Stimulated activated naive CD8-positive, alpha-beta T cell treated with anti-CD3 and anti-CD28 coated beads, Interleukin-15, amount 100 ng/mL, for 72 hours (primary cell): ENCODE measurements at regions not wholly inside any gene's neighbourhood (a gene's known extent, or its start where the extent isn't known, plus 50 kb on each side); places are given as distances from the start of the nearest gene placed in this dataset.

Experiments
- ATAC-seq: fragments of 150-1000 bp; cut with Tn5 transposase; 2 replicates; pipeline ENCODE4 v1.10.0; 2021; ENCODE audit warnings: mild to moderate bottlenecking, moderate library complexity
- DNase-seq, 2 donors: peaks; one replicate each; pipeline ENCODE4 v3.0.0; 2021 to 2022
- H3K27ac Mint-ChIP-seq, 2 donors: one replicate each; pipeline ENCODE4 v1.8.0; 2022; ENCODE audit warnings: mild to moderate bottlenecking in 2 of 2, mixed read lengths in 2 of 2, moderate library complexity in 2 of 2
- H3K27me3 Mint-ChIP-seq: one replicate; pipeline ENCODE4 v1.8.0; 2022; ENCODE audit warnings: mixed read lengths
- H3K4me1 Mint-ChIP-seq: one replicate; pipeline ENCODE4 v1.8.0; 2022; ENCODE audit warnings: mild to moderate bottlenecking, mixed read lengths
- H3K4me3 Mint-ChIP-seq, 2 donors: one replicate each; pipeline ENCODE4 v1.8.0; 2022; ENCODE audit warnings: mild to moderate bottlenecking in 2 of 2, mixed read lengths in 2 of 2, moderate library complexity in 1 of 2
- H3K9me3 Mint-ChIP-seq, 2 donors: one replicate each; pipeline ENCODE4 v1.8.0; 2022; ENCODE audit warnings: mixed read lengths in 2 of 2

- ATAC-seq: no peak
- no peak for DNase-seq
- Mint-ChIP-seq H3K4me1 (peaks cover 15% of the 10 kb centered on the region), H3K9me3 (no peaks in the 10 kb centered on the region), H3K27ac (peak overlapping the region in 1 of 2 donors; percentile 34), H3K27me3 (peaks cover 18% of the 10 kb centered on the region), H3K4me3 (no peak overlapping the region)
Measured at GRCh38 chr6:138550346-138550767, 51.1 kb upstream of the NHSL1 start.

- H3K4me1 Mint-ChIP-seq: no peaks in the 10 kb centered on the region
- peaks cover 15% of the 10 kb centered on the region for H3K27me3 Mint-ChIP-seq
- H3K27ac Mint-ChIP-seq: no peak overlapping the region
- no peak overlapping the region for H3K4me3 Mint-ChIP-seq
- no peak for ATAC-seq
- no peak for DNase-seq
- no peaks in the 10 kb centered on the region for H3K9me3 Mint-ChIP-seq
Measured at GRCh38 chr6:138554146-138554545, 54.9 kb upstream of the NHSL1 start.

- Mint-ChIP-seq H3K9me3 (no peaks in the 10 kb centered on the region), H3K27me3 (peaks cover 19% of the 10 kb centered on the region)
Measured at GRCh38 chr6:138555421-138555988, 56.2 kb upstream of the NHSL1 start.

GRCh38 chr6:138557147-138557546 lies 57.9 kb upstream of the NHSL1 start:
- no peak overlapping the region for H3K4me3 Mint-ChIP-seq
- DNase-seq (no peak), ATAC-seq (no peak)
- H3K4me1 Mint-ChIP-seq: no peaks in the 10 kb centered on the region
- H3K9me3 Mint-ChIP-seq: no peaks in the 10 kb centered on the region
- H3K27ac Mint-ChIP-seq: no peak overlapping the region
- peaks cover 31% of the 10 kb centered on the region for H3K27me3 Mint-ChIP-seq

More at GRCh38 chr6:138555421-138555988, 56.2 kb upstream of the NHSL1 start:
- Mint-ChIP-seq H3K27ac (no peak overlapping the region), H3K4me1 (no peaks in the 10 kb centered on the region), H3K4me3 (no peak overlapping the region)
- no peak for DNase-seq
- ATAC-seq: no peak

GRCh38 chr6:138559143-138559542 lies 59.8 kb upstream of the NHSL1 start:
- H3K4me1 Mint-ChIP-seq: no peaks in the 10 kb centered on the region
- no peak overlapping the region for H3K27ac Mint-ChIP-seq
- ATAC-seq (no peak), DNase-seq (no peak)
- no peaks in the 10 kb centered on the region for H3K9me3 Mint-ChIP-seq
- H3K4me3 Mint-ChIP-seq: no peak overlapping the region
- peaks cover 20% of the 10 kb centered on the region for H3K27me3 Mint-ChIP-seq

GRCh38 chr6:138560130-138560860 lies 61.0 kb upstream of the NHSL1 start:
- no peak overlapping the region for H3K27ac Mint-ChIP-seq
- H3K9me3 Mint-ChIP-seq: no peaks in the 10 kb centered on the region
- DNase-seq (no peak), ATAC-seq (no peak)
- no peak overlapping the region for H3K4me3 Mint-ChIP-seq
- no peaks in the 10 kb centered on the region for H3K4me1 Mint-ChIP-seq
- peaks cover 32% of the 10 kb centered on the region for H3K27me3 Mint-ChIP-seq

- no peak for DNase-seq
- no peak for ATAC-seq
- Mint-ChIP-seq H3K4me1 (no peaks in the 10 kb centered on the region), H3K9me3 (no peaks in the 10 kb centered on the region), H3K4me3 (no peak overlapping the region), H3K27me3 (peaks cover 32% of the 10 kb centered on the region), H3K27ac (no peak overlapping the region)
Measured at GRCh38 chr6:138562691-138563090, 63.4 kb upstream of the NHSL1 start.

GRCh38 chr6:138563231-138563630 lies 63.9 kb upstream of the NHSL1 start:
- Mint-ChIP-seq H3K9me3 (no peaks in the 10 kb centered on the region), H3K4me1 (no peaks in the 10 kb centered on the region), H3K27ac (no peak overlapping the region), H3K4me3 (no peak overlapping the region), H3K27me3 (peaks cover 32% of the 10 kb centered on the region)
- DNase-seq (no peak), ATAC-seq (no peak)

- H3K4me3 Mint-ChIP-seq: no peak overlapping the region
- DNase-seq: no peak
- H3K27me3 Mint-ChIP-seq: peaks cover 32% of the 10 kb centered on the region
- H3K4me1 Mint-ChIP-seq: no peaks in the 10 kb centered on the region
- no peak for ATAC-seq
- H3K27ac Mint-ChIP-seq: no peak overlapping the region
- no peaks in the 10 kb centered on the region for H3K9me3 Mint-ChIP-seq
Measured at GRCh38 chr6:138563650-138564049, 64.4 kb upstream of the NHSL1 start.

- no peaks in the 10 kb centered on the region for H3K9me3 Mint-ChIP-seq
- H3K27ac Mint-ChIP-seq: no peak overlapping the region
- no peaks in the 10 kb centered on the region for H3K4me1 Mint-ChIP-seq
- peaks cover 27% of the 10 kb centered on the region for H3K27me3 Mint-ChIP-seq
- H3K4me3 Mint-ChIP-seq: no peak overlapping the region
- ATAC-seq: no peak
- DNase-seq: no peak
Measured at GRCh38 chr6:138564170-138564721, 65.0 kb upstream of the NHSL1 start.

GRCh38 chr6:138567052-138567451 lies 67.8 kb upstream of the NHSL1 start:
- Mint-ChIP-seq H3K4me1 (no peaks in the 10 kb centered on the region), H3K27me3 (peaks cover 12% of the 10 kb centered on the region), H3K27ac (no peak overlapping the region), H3K4me3 (no peak overlapping the region), H3K9me3 (no peaks in the 10 kb centered on the region)
- DNase-seq: no peak
- no peak for ATAC-seq

- ATAC-seq: no peak
- Mint-ChIP-seq H3K27me3 (peaks cover 12% of the 10 kb centered on the region), H3K9me3 (no peaks in the 10 kb centered on the region), H3K4me3 (no peak overlapping the region), H3K27ac (no peak overlapping the region), H3K4me1 (no peaks in the 10 kb centered on the region)
- no peak for DNase-seq
Measured at GRCh38 chr6:138568997-138569396, 69.7 kb upstream of the NHSL1 start.

- Mint-ChIP-seq H3K4me1 (no peaks in the 10 kb centered on the region), H3K27me3 (peaks cover 7% of the 10 kb centered on the region), H3K27ac (no peak overlapping the region), H3K9me3 (no peaks in the 10 kb centered on the region), H3K4me3 (no peak overlapping the region)
- no peak for DNase-seq
- ATAC-seq: no peak
Measured at GRCh38 chr6:138569554-138569953, 70.3 kb upstream of the NHSL1 start.

GRCh38 chr6:138569970-138570724 lies 70.9 kb upstream of the NHSL1 start:
- H3K4me1 Mint-ChIP-seq: no peaks in the 10 kb centered on the region
- ATAC-seq: no peak
- no peak for DNase-seq
- H3K27ac Mint-ChIP-seq: no peak overlapping the region
- H3K4me3 Mint-ChIP-seq: no peak overlapping the region
- H3K27me3 Mint-ChIP-seq: peaks cover 2% of the 10 kb centered on the region
- H3K9me3 Mint-ChIP-seq: no peaks in the 10 kb centered on the region

GRCh38 chr6:138570725-138571029 lies 71.4 kb upstream of the NHSL1 start:
- Mint-ChIP-seq H3K27me3 (no peaks in the 10 kb centered on the region), H3K4me1 (no peaks in the 10 kb centered on the region), H3K4me3 (no peak overlapping the region), H3K9me3 (no peaks in the 10 kb centered on the region), H3K27ac (no peak overlapping the region)
- DNase-seq (no peak), ATAC-seq (no peak)

- Mint-ChIP-seq H3K27ac (no peak overlapping the region), H3K4me3 (no peak overlapping the region), H3K27me3 (no peaks in the 10 kb centered on the region), H3K4me1 (no peaks in the 10 kb centered on the region), H3K9me3 (no peaks in the 10 kb centered on the region)
- ATAC-seq (no peak), DNase-seq (no peak)
Measured at GRCh38 chr6:138571181-138571580, 71.9 kb upstream of the NHSL1 start.
